Ishikawa (cell line): ENCODE measurements at regions not wholly inside any gene's neighbourhood (a gene's known extent, or its start where the extent isn't known, plus 50 kb on each side); places are given as distances from the start of the nearest gene placed in this dataset.

Source experiments
- CEBPB ChIP-seq: IDR thresholded peaks from 2 replicates; pipeline ENCODE4 v1.6.1; 2012
- CREB1 ChIP-seq: IDR thresholded peaks from 2 replicates; pipeline ENCODE4 v1.6.1; 2012; ENCODE audit warnings: low read depth
- EGR1 ChIP-seq: IDR thresholded peaks from 2 replicates; pipeline ENCODE4 v1.6.1; 2012
- EP300 ChIP-seq: IDR thresholded peaks from 2 replicates; pipeline ENCODE4 v1.6.1; 2012; ENCODE audit warnings: borderline replicate concordance
- FOXM1 ChIP-seq: IDR thresholded peaks from 2 replicates; pipeline ENCODE4 v1.6.1; 2012; ENCODE audit warnings: low read depth, borderline replicate concordance
- MAX ChIP-seq: IDR thresholded peaks from 2 replicates; pipeline ENCODE4 v1.6.1; 2012
- NFIC ChIP-seq: IDR thresholded peaks from 2 replicates; pipeline ENCODE4 v1.6.1; 2012
- RAD21 ChIP-seq: IDR thresholded peaks from 2 replicates; pipeline ENCODE4 v1.6.1; 2012; ENCODE audit warnings: low read depth
- REST ChIP-seq: IDR thresholded peaks from 2 replicates; pipeline ENCODE4 v1.6.1; 2012; ENCODE audit warnings: low read depth, mild to moderate bottlenecking
- TAF1 ChIP-seq: IDR thresholded peaks from 2 replicates; pipeline ENCODE4 v1.6.1; 2012; ENCODE audit warnings: low read depth, mild to moderate bottlenecking
- TCF12 ChIP-seq: IDR thresholded peaks from 2 replicates; pipeline ENCODE4 v1.6.1; 2012; ENCODE audit warnings: low read depth
- TEAD4 ChIP-seq: IDR thresholded peaks from 2 replicates; pipeline ENCODE4 v1.6.1; 2012
- USF1 ChIP-seq: IDR thresholded peaks from 2 replicates; pipeline ENCODE4 v1.6.1; 2012
- YY1 ChIP-seq: IDR thresholded peaks from 2 replicates; pipeline ENCODE4 v1.6.1; 2012; ENCODE audit warnings: low read depth
- ZBTB7A ChIP-seq: IDR thresholded peaks from 2 replicates; pipeline ENCODE4 v1.6.1; 2012; ENCODE audit warnings: low read depth

GRCh38 chr13:88329066-88329465 is 657.9 kb downstream of the SLITRK5 start:
- TF ChIP-seq YY1 (no peak), RAD21 (no peak), FOXM1 (no peak), NFIC (no peak), CREB1 (no peak), CEBPB (no peak)

- TF ChIP-seq RAD21 (no peak), NFIC (no peak), USF1 (no peak), ZBTB7A (no peak), TAF1 (no peak)
These were observed 668.1 kb downstream of the SLITRK5 start for GRCh38 chr13:88339271-88339741.

- no peak for TF ChIP-seq TAF1
- TF ChIP-seq MAX = no peak
- TF ChIP-seq EP300 = no peak
- TF ChIP-seq EGR1 = no peak
- no peak for TF ChIP-seq NFIC
- TF ChIP-seq TCF12 = no peak
- no peak for TF ChIP-seq USF1
These were observed 674.1 kb downstream of the SLITRK5 start for GRCh38 chr13:88345171-88345847.

- TF ChIP-seq REST (no peak), TAF1 (no peak), MAX (no peak), USF1 (no peak), YY1 (no peak), RAD21 (no peak), TEAD4 (no peak), CEBPB (no peak)
These were observed 689.6 kb downstream of the SLITRK5 start for GRCh38 chr13:88360761-88361160.

- TF ChIP-seq NFIC (no peak), EP300 (no peak), EGR1 (no peak), MAX (no peak)
These were observed 698.7 kb downstream of the SLITRK5 start for GRCh38 chr13:88369866-88370265.

- TF ChIP-seq YY1 (no peak), FOXM1 (no peak)
These were observed 705.7 kb downstream of the SLITRK5 start for GRCh38 chr13:88376760-88377388.

- TF ChIP-seq RAD21 (no peak), REST (no peak), CREB1 (no peak), USF1 (no peak), TCF12 (no peak), TEAD4 (no peak), ZBTB7A (no peak), EGR1 (no peak), TAF1 (no peak), CEBPB (no peak), EP300 (no peak), NFIC (no peak), MAX (no peak), YY1 (no peak), FOXM1 (no peak)
These were observed 706.7 kb downstream of the SLITRK5 start for GRCh38 chr13:88377852-88378251.
